22Rv1 (cell line): ENCODE measurements at regions not wholly inside any gene's neighbourhood (a gene's known extent, or its start where the extent isn't known, plus 50 kb on each side); places are given as distances from the start of the nearest gene placed in this dataset.

ENCODE experiments used
- CTCF ChIP-seq: fragments of 450-650 bp; IDR thresholded peaks from 2 replicates; pipeline ENCODE4 v1.5.1; 2017; ENCODE audit warnings: mild to moderate bottlenecking
- ZFX ChIP-seq: fragments of 450-650 bp; IDR thresholded peaks from 2 replicates; pipeline ENCODE4 v1.6.1; 2017; ENCODE audit warnings: antibody characterized with exemption, borderline replicate concordance

- TF ChIP-seq CTCF, result no peak
- TF ChIP-seq ZFX, result no peak
These were observed 355.1 kb downstream of the GPATCH2 start for GRCh38 chr1:217275655-217276398.
